ENCODE measurements at regions not wholly inside any gene's neighbourhood (a gene's known extent, or its start where the extent isn't known, plus 50 kb on each side); places are given as distances from the start of the nearest gene placed in this dataset.

DNA sequence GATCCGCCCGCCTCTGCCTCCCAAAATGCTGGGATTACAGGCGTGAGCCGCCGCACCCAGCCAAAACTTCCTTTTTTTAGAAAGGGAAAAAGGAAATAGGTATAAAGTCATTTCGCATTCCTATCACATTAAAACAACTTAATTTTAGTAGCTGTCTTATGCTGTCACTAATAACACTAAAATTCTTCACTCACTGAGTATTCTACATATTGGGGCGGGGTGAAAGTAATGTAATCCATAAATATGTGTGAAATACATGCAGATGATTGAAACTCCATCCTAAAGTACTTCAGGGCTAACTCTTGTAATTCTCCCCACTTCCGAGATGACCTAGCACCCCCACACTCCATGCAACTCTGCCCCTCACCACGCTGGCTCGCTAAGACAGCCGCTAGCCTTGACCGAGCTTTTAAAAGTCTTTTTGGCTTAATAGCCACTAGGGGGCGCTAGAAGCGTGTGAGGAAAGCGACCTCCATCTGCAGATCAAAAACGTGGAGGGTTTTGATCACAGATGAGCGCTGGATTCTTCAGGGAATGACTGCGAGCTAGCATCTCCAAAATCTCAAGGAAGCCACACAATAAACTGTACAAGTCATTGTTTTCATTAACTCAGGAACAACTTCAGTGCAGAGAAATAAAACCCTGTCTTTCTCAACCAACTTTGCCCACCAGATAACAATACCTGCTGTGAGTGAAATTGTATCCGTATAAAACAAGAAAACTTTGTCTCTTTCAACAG lies 129.3 kb upstream of the IGF1R start:
- CTCF ChIA-PET = interaction anchor here (0.6 to 2.0 kb wide), 16 partner anchors 9 to 581 kb away, joined by 3 to 25 read pairs (median 4); no protein-coding TSS in a partner anchor
- H3K4me1 Mint-ChIP-seq (ENCODE audit: low read depth, unreplicated experiment) = peaks cover 9% of the 10 kb centered on the region
- peak; percentile 83 for TF ChIP-seq CTCF (IDR thresholded peaks at IDR 0.05; ENCODE audit: unreplicated experiment)
- peaks cover 6% of the 10 kb centered on the region for H3K36me3 Mint-ChIP-seq (ENCODE audit: insufficient read depth, unreplicated experiment)
- H3K27me3 Mint-ChIP-seq (ENCODE audit: unreplicated experiment) = peaks cover 5% of the 10 kb centered on the region
- DNase-seq = peak; percentile 58
- BruUV-seq (replicated peaks) = no TSS peak
- no peak overlapping the region for H3K27ac Mint-ChIP-seq (ENCODE audit: unreplicated experiment)
- intact Hi-C loops (cut with micrococcal nuclease; ENCODE audit: unreplicated experiment) = loop anchor here (1.0 to 5.0 kb wide), 7 partner anchors 77 to 558 kb away; no protein-coding TSS in a partner anchor
- no peaks in the 10 kb centered on the region for H3K9me3 Mint-ChIP-seq (ENCODE audit: low read depth, unreplicated experiment)
- no peak overlapping the region for H3K4me3 Mint-ChIP-seq (ENCODE audit: low read depth, unreplicated experiment)

- TF ChIP-seq CTCF (IDR thresholded peaks at IDR 0.05; ENCODE audit: unreplicated experiment) = no peak
- Mint-ChIP-seq H3K27ac (ENCODE audit: unreplicated experiment) (no peak overlapping the region), H3K9me3 (ENCODE audit: low read depth, unreplicated experiment) (no peaks in the 10 kb centered on the region), H3K4me3 (ENCODE audit: low read depth, unreplicated experiment) (no peak overlapping the region), H3K36me3 (ENCODE audit: insufficient read depth, unreplicated experiment) (peaks cover 6% of the 10 kb centered on the region), H3K4me1 (ENCODE audit: low read depth, unreplicated experiment) (no peaks in the 10 kb centered on the region), H3K27me3 (ENCODE audit: unreplicated experiment) (peaks cover 15% of the 10 kb centered on the region)
- CTCF ChIA-PET = interaction anchor here (0.7 to 2.0 kb wide), 7 partner anchors 8 to 385 kb away, joined by 3 to 25 read pairs (median 3); no protein-coding TSS in a partner anchor
- no TSS peak for BruUV-seq (replicated peaks)
- intact Hi-C loops (cut with micrococcal nuclease; ENCODE audit: unreplicated experiment) = loop anchor here (1.0 to 5.0 kb wide), 7 partner anchors 78 to 557 kb away; no protein-coding TSS in a partner anchor
- DNase-seq = no peak
Observed at GRCh38 chr15:98519767-98520550, 128.4 kb upstream of the IGF1R start.

DNA sequence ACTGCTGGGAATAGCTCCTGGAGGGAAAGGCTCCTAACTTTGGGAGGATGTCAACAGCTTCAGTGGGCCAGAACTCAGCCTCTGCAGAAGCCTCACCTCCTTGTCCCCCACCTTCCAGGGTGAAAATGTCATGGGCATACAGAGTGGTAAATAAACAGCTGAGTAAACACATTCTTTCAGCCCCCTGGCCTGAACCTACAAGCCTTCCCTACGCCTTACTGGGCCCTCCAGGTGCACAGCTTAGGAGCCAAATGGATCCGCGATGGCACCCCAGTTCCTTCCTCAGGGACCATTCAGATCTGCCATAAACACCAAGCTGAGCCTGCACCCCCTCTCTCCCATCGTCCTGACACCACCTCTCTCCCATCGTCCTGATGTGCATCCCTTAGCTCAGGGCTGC lies 126.2 kb upstream of the IGF1R start:
- H3K27ac Mint-ChIP-seq (ENCODE audit: unreplicated experiment) = no peak overlapping the region
- CTCF ChIA-PET = interaction anchor here (1.1 kb wide), 1 partner anchor 9 kb away, joined by 6 read pairs; no protein-coding TSS in a partner anchor
- TF ChIP-seq CTCF (IDR thresholded peaks at IDR 0.05; ENCODE audit: unreplicated experiment) = no peak
- H3K36me3 Mint-ChIP-seq (ENCODE audit: insufficient read depth, unreplicated experiment) = peaks cover 6% of the 10 kb centered on the region
- intact Hi-C loops (cut with micrococcal nuclease; ENCODE audit: unreplicated experiment) = no loop called here
- BruUV-seq (replicated peaks) = no TSS peak
- peaks cover 19% of the 10 kb centered on the region for H3K27me3 Mint-ChIP-seq (ENCODE audit: unreplicated experiment)
- no peak for DNase-seq
- no peaks in the 10 kb centered on the region for H3K9me3 Mint-ChIP-seq (ENCODE audit: low read depth, unreplicated experiment)
- no peaks in the 10 kb centered on the region for H3K4me1 Mint-ChIP-seq (ENCODE audit: low read depth, unreplicated experiment)
- H3K4me3 Mint-ChIP-seq (ENCODE audit: low read depth, unreplicated experiment) = no peak overlapping the region

DNA sequence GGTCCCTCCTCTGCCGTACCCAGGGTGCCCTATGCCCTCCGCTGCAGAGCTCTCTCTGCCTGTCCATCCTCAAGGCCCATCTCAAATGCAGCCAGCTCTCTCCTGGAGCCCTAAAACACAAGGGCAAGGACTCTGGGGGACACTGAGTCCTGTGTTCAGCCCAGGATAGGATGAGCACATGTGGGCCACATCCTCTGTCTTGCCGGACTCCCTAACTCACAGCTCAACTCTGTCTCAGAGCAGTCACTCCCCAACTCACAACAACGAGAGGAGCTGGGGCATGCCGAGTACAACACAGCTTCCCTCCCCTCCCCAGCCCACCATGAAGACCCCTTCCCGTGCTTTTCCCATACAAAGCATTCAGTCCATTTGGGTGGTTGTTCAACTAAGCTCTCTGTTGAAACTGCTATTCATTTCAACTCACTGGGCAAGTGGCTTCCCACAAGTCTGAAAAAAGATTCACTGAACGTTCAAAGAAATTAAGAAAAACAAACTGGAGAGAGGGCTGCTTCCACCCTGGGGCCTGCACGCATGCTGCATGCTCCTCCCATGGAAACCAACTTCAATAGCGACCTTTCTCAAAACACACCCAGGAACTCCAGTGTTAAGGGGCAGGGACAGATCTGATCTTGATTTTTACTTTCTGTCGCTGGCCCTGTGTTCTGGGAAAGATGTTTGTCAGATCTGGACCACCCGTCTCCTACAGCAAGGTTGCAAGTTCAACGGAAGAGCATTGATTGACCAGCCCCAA lies 124.3 kb upstream of the IGF1R start:
- CTCF ChIA-PET = interaction anchor here (0.8 kb wide), 1 partner anchor 10 kb away, joined by 3 read pairs; no protein-coding TSS in a partner anchor
- Mint-ChIP-seq H3K27me3 (ENCODE audit: unreplicated experiment) (peaks cover 32% of the 10 kb centered on the region), H3K36me3 (ENCODE audit: insufficient read depth, unreplicated experiment) (peaks cover 2% of the 10 kb centered on the region), H3K4me1 (ENCODE audit: low read depth, unreplicated experiment) (no peaks in the 10 kb centered on the region), H3K27ac (ENCODE audit: unreplicated experiment) (no peak overlapping the region), H3K4me3 (ENCODE audit: low read depth, unreplicated experiment) (no peak overlapping the region), H3K9me3 (ENCODE audit: low read depth, unreplicated experiment) (no peaks in the 10 kb centered on the region)
- no peak for DNase-seq
- no peak for TF ChIP-seq CTCF (IDR thresholded peaks at IDR 0.05; ENCODE audit: unreplicated experiment)
- no TSS peak for BruUV-seq (replicated peaks)
- intact Hi-C loops (cut with micrococcal nuclease; ENCODE audit: unreplicated experiment) = no loop called here
